Pancreas (tissue), 10 donors: ENCODE measurements at regions not wholly inside any gene's neighbourhood (a gene's known extent, or its start where the extent isn't known, plus 50 kb on each side); places are given as distances from the start of the nearest gene placed in this dataset.

ENCODE experiments used
- ATAC-seq, 4 donors: fragments of 200-7000 bp; cut with Tn5 transposase; one replicate each; pipeline versions ENCODE4 v1.8.0 to v1.9.1; 2020; ENCODE audit warnings: mild to moderate bottlenecking in 4 of 4, moderate library complexity in 4 of 4
- DNase-seq, 6 donors: peaks; one replicate each; pipeline ENCODE4 v3.0.0-alpha.2; 2020
- FAIRE-seq: peaks from 2 replicates; lab custom pipeline; 2012; peaks lifted over from hg19 to GRCh38; lab: Jason Lieb, UNC
- H3K27ac ChIP-seq, 4 donors: fragments of 200-600 bp; sonication (generic); 1 replicate in 3 of 4; 2 replicates in 1 of 4; pipeline versions ENCODE4 v1.5.0 to v1.8.0; 2020
- H3K27me3 ChIP-seq, 4 donors: fragments of 200-600 bp; one replicate each; pipeline ENCODE4 v1.8.0; 2021
- H3K36me3 ChIP-seq, 3 donors: fragments of 200-600 bp; sonication (generic) in 1 of 3; one replicate each; pipeline versions ENCODE4 v1.5.0 to v1.8.0; 2020 to 2021
- H3K4me1 ChIP-seq, 3 donors: fragments of 200-600 bp; one replicate each; pipeline ENCODE4 v1.8.0; 2021
- H3K4me3 ChIP-seq, 4 donors: fragments of 200-600 bp; sonication (generic) in 2 of 4; one replicate each; pipeline versions ENCODE4 v1.5.0 to v1.8.0; 2020 to 2021
- H3K9me3 ChIP-seq, 4 donors: fragments of 200-600 bp; one replicate each; pipeline ENCODE4 v1.8.0; 2021
- CTCF ChIP-seq, 4 donors: fragments of 200-600 bp; sonication (generic) in 3 of 4; IDR thresholded peaks; one replicate each; pipeline versions ENCODE4 v1.5.0 to v1.8.0; 2021; ENCODE audit warnings: antibody characterized with exemption in 4 of 4
- WGBS, 2 donors: extraction: QIAGEN DNeasy Blood & Tissue Kit; methylation state at CpG; one replicate each; pipeline ENCODE4 v1.1.7; 2013; 5-methylcytosine and 5-hydroxymethylcytosine counted together
- intact Hi-C, 3 donors: fragments of 100-400 bp; cut with DNase I; formaldehyde crosslinking; loops; one replicate each; pipeline versions ENCODE4 v1.11.1 to v1.14.2; 2022
- donor health status: healthy with polysubstance abuse.
- donor health status: DM: no; HTN: no; CAD: no; lungs with moderate emphysema.
- donor health status: DM: no; HTN: no; CAD: no.
- donor health status: control.
- donor health status: control.
- donor health status: Bipolar disorder and iron deficiency.
- donor health status: DM: yes; HTN: yes; CAD: no.
- donor health status: DM: no; HTN: no; CAD: no.
- donor health status: DM: no; HTN: no; CAD: no.
- donor health status: DM: yes; HTN: yes; CAD: no.

GRCh38 chr11:45092901-45093760 is 53.3 kb upstream of the PRDM11 start:
- TF ChIP-seq CTCF (IDR thresholded peaks at IDR 0.05) = no peak
- Histone ChIP-seq H3K27ac (no peak overlapping the region), H3K4me3 (no peak overlapping the region), H3K36me3 (no peaks in the 10 kb centered on the region), H3K4me1 (peaks cover 0 to 19% (median 5%) of the 10 kb centered on the region in 3 donors), H3K9me3 (no peaks in the 10 kb centered on the region), H3K27me3 (no peaks in the 10 kb centered on the region)
- WGBS, 2 donors = 80 to 85% methylated on average over 15 of the region's 15 CpGs
- ATAC-seq = no peak
- no peak for DNase-seq
- intact Hi-C loops = no loop called here
- FAIRE-seq = no peak

GRCh38 chr11:45093761-45094455 is 52.5 kb upstream of the PRDM11 start:
- Histone ChIP-seq H3K27ac (no peak overlapping the region), H3K36me3 (no peaks in the 10 kb centered on the region), H3K4me3 (no peak overlapping the region), H3K27me3 (no peaks in the 10 kb centered on the region), H3K4me1 (peaks cover 0 to 18% (median 5%) of the 10 kb centered on the region in 3 donors), H3K9me3 (no peaks in the 10 kb centered on the region)
- 86 to 88% methylated on average over 8 of the region's 8 CpGs for WGBS, 2 donors
- intact Hi-C loops = no loop called here
- TF ChIP-seq CTCF (IDR thresholded peaks at IDR 0.05) = no peak
- ATAC-seq (no peak), FAIRE-seq (no peak), DNase-seq (no peak)

GRCh38 chr11:45094958-45095690 is 51.3 kb upstream of the PRDM11 start:
- 82 to 85% methylated on average over 10 of the region's 10 CpGs for WGBS, 2 donors
- intact Hi-C loops = no loop called here
- Histone ChIP-seq H3K4me1 (peaks cover 0 to 11% (median 0%) of the 10 kb centered on the region in 3 donors), H3K9me3 (no peaks in the 10 kb centered on the region), H3K36me3 (no peaks in the 10 kb centered on the region), H3K27ac (no peak overlapping the region), H3K4me3 (no peak overlapping the region), H3K27me3 (no peaks in the 10 kb centered on the region)
- FAIRE-seq = no peak
- DNase-seq = no peak
- ATAC-seq = no peak
- TF ChIP-seq CTCF (IDR thresholded peaks at IDR 0.05) = no peak

GRCh38 chr11:45095691-45096010 is 50.8 kb upstream of the PRDM11 start:
- 77 to 86% methylated on average over 6 of the region's 6 CpGs for WGBS, 2 donors
- no peak for TF ChIP-seq CTCF (IDR thresholded peaks at IDR 0.05)
- Histone ChIP-seq H3K9me3 (no peaks in the 10 kb centered on the region), H3K4me3 (no peak overlapping the region), H3K27ac (no peak overlapping the region), H3K36me3 (no peaks in the 10 kb centered on the region), H3K4me1 (peaks cover 0 to 11% (median 0%) of the 10 kb centered on the region in 3 donors), H3K27me3 (no peaks in the 10 kb centered on the region)
- ATAC-seq = no peak
- no peak for FAIRE-seq
- intact Hi-C loops = no loop called here
- no peak for DNase-seq
